Lung (tissue), 11 donors: ENCODE measurements at regions not wholly inside any gene's neighbourhood (a gene's known extent, or its start where the extent isn't known, plus 50 kb on each side); places are given as distances from the start of the nearest gene placed in this dataset.
A peak's percentile ranks its signal among the peaks of the same experiment; 100 is the strongest.
"Not testable (repeated sequence)": the region's sequence is repeated elsewhere in the genome, so short reads cannot be mapped to it uniquely, and the experiment has no call there.

Source experiments
- ATAC-seq: fragments of 200-7000 bp; cut with Tn5 transposase; one replicate; pipeline ENCODE4 v1.9.1; 2020; ENCODE audit warnings: moderate number of reproducible peaks; ENCODE audit not compliant: insufficient read depth, low FRiP score
- DNase-seq, 3 donors: peaks; one replicate each; pipeline ENCODE4 v3.0.0-alpha.2; 2013 to 2017
- H3K27ac ChIP-seq, 2 donors: one replicate each; pipeline ENCODE4 v1.5.1; 2013; ENCODE audit warnings: mild to moderate bottlenecking in 2 of 2, moderate library complexity in 2 of 2, control low read depth in 1 of 2, inconsistent platforms in 1 of 2, low read depth in 1 of 2, low read length in 1 of 2
- H3K27me3 ChIP-seq, 3 donors: one replicate each; pipeline ENCODE4 v1.5.1; 2013; ENCODE audit warnings: low read length in 2 of 3; ENCODE audit not compliant: control insufficient read depth in 3 of 3, insufficient read depth in 3 of 3
- H3K36me3 ChIP-seq, 4 donors: one replicate each; pipeline ENCODE4 v1.5.1; 2013; ENCODE audit warnings: low read length in 4 of 4, mild to moderate bottlenecking in 1 of 4, moderate library complexity in 1 of 4; ENCODE audit not compliant: control insufficient read depth in 4 of 4, insufficient read depth in 4 of 4
- H3K4me1 ChIP-seq, 5 donors: one replicate each; pipeline ENCODE4 v1.5.1; 2013; ENCODE audit warnings: low read length in 5 of 5, mild to moderate bottlenecking in 2 of 5, moderate library complexity in 1 of 5; ENCODE audit not compliant: control insufficient read depth in 5 of 5, insufficient read depth in 5 of 5
- H3K4me3 ChIP-seq: one replicate; pipeline ENCODE4 v1.5.1; 2013; ENCODE audit warnings: mild to moderate bottlenecking, control low read depth, moderate library complexity
- H3K9ac ChIP-seq, 2 donors: one replicate each; pipeline ENCODE4 v1.5.1; 2013; ENCODE audit warnings: low read length in 2 of 2, control low read depth in 1 of 2; ENCODE audit not compliant: insufficient read depth in 1 of 2
- H3K9me3 ChIP-seq, 4 donors: one replicate each; pipeline ENCODE4 v1.5.1; 2013; ENCODE audit warnings: low read length in 3 of 4, mild to moderate bottlenecking in 1 of 4, moderate library complexity in 1 of 4; ENCODE audit not compliant: control insufficient read depth in 4 of 4, insufficient read depth in 3 of 4
- CTCF ChIP-seq: IDR thresholded peaks from 2 replicates; pipeline ENCODE4 v1.5.1; 2012; ENCODE audit warnings: mild to moderate bottlenecking; ENCODE audit errors: control extremely low read depth, extremely low read depth
- WGBS, 2 donors: extraction: QIAGEN DNeasy Blood & Tissue Kit; methylation state at CpG; one replicate each; pipeline ENCODE4 v1.1.7; 2013; 5-methylcytosine and 5-hydroxymethylcytosine counted together
- donor health status: control.
- donor health status: control.
- donor health status: Bipolar disorder and iron deficiency.
- donor health status: healthy.
- donor health status: DM: yes; HTN: yes; CAD: no.

GRCh38 chr10:23786594-23786993, 347.7 kb downstream of the OTUD1 start:
- WGBS, 2 donors = 91 to 93% methylated on average over 1 of the region's 1 CpG
- H3K27ac ChIP-seq = no peak overlapping the region
- no peak for TF ChIP-seq CTCF

GRCh38 chr10:23793577-23793976, 354.7 kb downstream of the OTUD1 start:
- no peaks in the 10 kb centered on the region for H3K36me3 ChIP-seq
- WGBS, 2 donors = 68 to 76% methylated on average over 4 of the region's 4 CpGs
- no peak for ATAC-seq
- no peaks in the 10 kb centered on the region for H3K27me3 ChIP-seq
- TF ChIP-seq CTCF = no peak
- H3K9ac ChIP-seq = no peak overlapping the region
- no peaks in the 10 kb centered on the region for H3K4me1 ChIP-seq
- peak in 1 of 3 donors; percentile 4 for DNase-seq
- no peak overlapping the region for H3K27ac ChIP-seq
- H3K4me3 ChIP-seq = no peak overlapping the region
- H3K9me3 ChIP-seq = no peaks in the 10 kb centered on the region

More at GRCh38 chr10:23786594-23786993, 347.7 kb downstream of the OTUD1 start:
- H3K27me3 ChIP-seq = no peaks in the 10 kb centered on the region
- DNase-seq = no peak
- no peaks in the 10 kb centered on the region for H3K4me1 ChIP-seq
- no peak for ATAC-seq
- no peaks in the 10 kb centered on the region for H3K9me3 ChIP-seq
- no peak overlapping the region for H3K4me3 ChIP-seq
- no peaks in the 10 kb centered on the region for H3K36me3 ChIP-seq
- H3K9ac ChIP-seq = no peak overlapping the region

- H3K9me3 ChIP-seq, H3K27ac ChIP-seq, H3K4me1 ChIP-seq, H3K4me3 ChIP-seq, H3K9ac ChIP-seq, ATAC-seq, H3K36me3 ChIP-seq, H3K27me3 ChIP-seq, DNase-seq: not testable (repeated sequence)
- 34 to 55% methylated on average over 4 of the region's 4 CpGs for WGBS, 2 donors
These were observed 358.6 kb downstream of the OTUD1 start for GRCh38 chr10:23797452-23797851.

- TF ChIP-seq CTCF = no peak
- Histone ChIP-seq H3K9me3 (peaks cover 0 to 2% (median 0%) of the 10 kb centered on the region in 4 donors), H3K27ac (no peak overlapping the region), H3K4me1 (no peaks in the 10 kb centered on the region), H3K9ac (no peak overlapping the region), H3K36me3 (no peaks in the 10 kb centered on the region), H3K4me3 (no peak overlapping the region), H3K27me3 (no peaks in the 10 kb centered on the region)
- WGBS, 2 donors = 80 to 83% methylated on average over 2 of the region's 2 CpGs
- DNase-seq (no peak), ATAC-seq (no peak)
These were observed 365.2 kb downstream of the OTUD1 start for GRCh38 chr10:23804125-23804524.
